ENCODE measurements at regions not wholly inside any gene's neighbourhood (a gene's known extent, or its start where the extent isn't known, plus 50 kb on each side); places are given as distances from the start of the nearest gene placed in this dataset.
"Not testable (repeated sequence)": the region's sequence is repeated elsewhere in the genome, so short reads cannot be mapped to it uniquely, and the experiment has no call there.

DNA sequence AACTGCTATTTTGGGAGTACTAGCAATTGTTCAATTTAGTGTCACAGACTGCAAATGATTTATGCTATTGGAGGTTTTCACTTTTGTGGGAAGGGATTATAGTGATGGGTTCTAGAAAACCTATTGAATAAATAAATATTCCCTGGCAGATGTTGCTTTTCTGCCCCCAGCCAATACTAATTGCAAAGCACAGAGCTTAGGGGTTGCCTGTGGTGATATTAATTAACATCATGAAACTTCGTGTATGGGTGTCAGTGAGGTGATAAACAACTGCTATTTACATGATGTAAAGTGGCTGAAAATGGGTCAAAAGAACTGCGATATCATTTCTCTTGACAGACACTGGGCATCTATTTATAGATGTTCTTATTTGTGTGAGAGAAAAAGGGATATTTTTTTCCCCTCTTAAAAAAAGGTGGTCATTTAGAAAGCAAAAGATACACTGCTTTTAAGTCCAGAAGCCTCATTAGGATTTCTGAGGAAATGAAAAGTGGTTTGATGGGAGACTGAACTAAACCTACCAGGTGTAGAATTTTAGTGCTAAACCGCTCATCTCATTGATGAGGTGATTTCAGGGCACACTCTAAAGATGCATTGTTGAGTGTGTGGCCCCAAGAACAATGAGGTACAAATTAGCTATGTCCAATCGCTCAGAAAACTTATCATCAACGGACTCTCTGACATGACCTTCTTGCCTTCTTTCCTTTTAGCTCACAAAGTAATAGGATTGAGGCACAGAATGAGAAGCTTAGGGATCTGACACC is 116.7 kb upstream of the CHST9 start:
- in situ Hi-C loops (cut with HindIII; ENCODE audit: low sequenced_read_pairs) = no loop called here

DNA sequence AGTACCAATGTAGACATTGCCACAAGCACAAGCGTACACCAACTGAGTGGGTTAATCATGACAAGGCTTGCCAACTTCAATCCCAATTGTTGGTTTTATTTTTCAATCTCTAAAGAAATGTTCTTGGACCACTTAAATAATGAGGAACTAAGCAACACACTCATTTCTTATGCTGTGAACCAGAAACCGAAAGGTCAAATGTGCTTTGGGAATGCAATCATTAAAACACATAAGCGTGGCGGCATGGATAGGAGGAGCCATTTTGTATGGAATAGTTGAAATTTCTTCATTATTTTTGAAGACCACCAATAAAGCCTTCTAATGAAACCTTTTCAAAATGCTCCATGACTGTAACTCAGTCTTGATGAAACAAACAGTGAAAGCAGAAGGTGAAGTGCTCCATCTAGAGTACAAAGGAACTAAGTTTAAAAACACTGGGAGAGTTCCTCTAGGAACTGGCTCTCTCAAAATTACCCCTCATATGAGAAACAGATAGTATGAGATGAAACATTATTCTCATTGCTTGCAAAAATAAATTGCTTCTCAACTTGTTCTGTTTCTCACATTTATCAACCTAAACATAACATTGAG is 113.2 kb upstream of the CHST9 start:
- in situ Hi-C loops (cut with HindIII; ENCODE audit: low sequenced_read_pairs) = loop anchor here (5.0 kb wide), 1 partner anchor 39 kb away; no protein-coding TSS in a partner anchor

DNA sequence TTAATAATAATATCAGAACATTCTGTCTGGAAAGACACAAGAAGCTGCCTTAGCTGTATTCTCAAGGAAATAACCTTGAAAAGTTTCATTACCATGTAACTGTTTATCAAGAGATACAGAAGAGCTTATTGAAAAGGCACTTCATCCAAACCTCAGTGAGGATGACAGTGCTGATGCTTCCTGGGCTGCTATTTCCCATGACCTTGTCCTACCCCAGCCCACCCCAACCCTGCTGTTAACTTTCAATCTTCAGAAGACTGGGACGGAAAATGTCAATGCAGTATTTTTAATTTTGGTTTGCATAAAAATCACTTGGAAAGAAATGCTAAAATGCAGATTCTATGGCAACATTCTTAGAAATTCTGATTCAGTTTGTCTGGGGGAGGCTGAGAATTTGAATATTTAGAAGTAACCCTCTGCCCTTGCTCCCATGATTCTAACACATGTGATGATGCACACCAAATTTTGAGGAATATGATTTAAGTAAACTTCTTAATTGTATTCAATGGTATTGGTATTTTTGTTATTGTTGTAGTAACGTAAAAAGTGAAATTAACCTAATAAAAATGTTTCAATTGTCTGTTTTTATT is 101.0 kb upstream of the CHST9 start:
- in situ Hi-C loops (cut with HindIII; ENCODE audit: low sequenced_read_pairs) = not testable (repeated sequence)

DNA sequence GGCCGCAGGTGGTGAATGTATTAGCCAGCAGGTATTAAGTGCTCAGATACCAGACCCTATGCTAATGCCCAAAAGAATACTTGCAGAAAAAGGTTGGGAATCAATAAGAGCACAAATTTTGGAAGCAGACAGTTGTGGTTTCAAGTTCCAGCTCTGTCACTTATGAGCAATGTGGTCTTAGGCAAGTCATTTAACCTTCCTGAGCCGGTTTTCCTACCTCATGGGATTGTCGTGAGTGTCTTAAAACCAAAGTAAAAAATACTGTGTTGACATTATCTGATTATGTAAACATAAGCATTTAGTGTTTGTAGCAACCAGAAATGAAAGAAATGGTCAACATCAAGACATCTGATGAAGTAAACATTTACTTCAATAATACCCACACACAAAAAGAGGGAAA is 93.0 kb upstream of the CHST9 start:
- in situ Hi-C loops (cut with HindIII; ENCODE audit: low sequenced_read_pairs) = no loop called here

DNA sequence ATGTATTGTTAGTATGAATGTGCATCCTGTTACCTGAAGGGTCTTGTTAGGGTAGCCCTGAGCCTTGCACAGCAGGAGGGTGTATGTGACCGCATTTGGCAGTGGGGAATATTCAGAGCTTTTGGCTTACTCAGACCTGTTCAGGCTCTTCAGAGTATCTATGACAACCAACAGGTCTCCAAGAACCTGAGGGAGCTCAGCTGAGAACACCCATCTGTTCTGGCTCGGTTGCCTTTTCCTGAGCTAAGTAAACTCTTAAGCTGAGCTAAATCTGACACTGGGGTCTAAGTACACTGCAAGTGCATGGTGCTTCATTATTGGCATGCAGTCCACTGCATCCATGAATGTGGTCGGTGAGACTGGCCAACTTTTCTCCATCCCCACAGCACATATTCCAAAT is 92.4 kb upstream of the CHST9 start:
- in situ Hi-C loops (cut with HindIII; ENCODE audit: low sequenced_read_pairs) = no loop called here

DNA sequence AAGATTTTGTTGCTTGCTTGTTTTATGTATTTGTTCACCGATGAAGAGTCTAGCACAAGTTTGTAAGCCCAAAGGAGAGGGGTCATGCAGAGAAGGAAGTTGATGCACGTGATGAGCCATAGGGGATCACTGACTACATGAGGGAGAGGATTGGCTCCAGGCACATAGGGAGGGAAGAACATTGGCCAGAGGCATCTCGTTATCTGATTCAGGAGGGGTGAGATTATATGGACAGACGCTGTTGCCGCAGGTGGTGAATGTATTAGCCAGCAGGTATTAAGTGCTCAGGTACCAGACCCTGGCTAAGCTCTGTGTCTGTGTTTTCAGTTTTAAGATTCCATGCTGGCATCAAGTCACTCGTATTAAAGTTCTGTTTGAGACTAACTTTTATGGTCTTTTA is 91.8 kb upstream of the CHST9 start:
- in situ Hi-C loops (cut with HindIII; ENCODE audit: low sequenced_read_pairs) = no loop called here

DNA sequence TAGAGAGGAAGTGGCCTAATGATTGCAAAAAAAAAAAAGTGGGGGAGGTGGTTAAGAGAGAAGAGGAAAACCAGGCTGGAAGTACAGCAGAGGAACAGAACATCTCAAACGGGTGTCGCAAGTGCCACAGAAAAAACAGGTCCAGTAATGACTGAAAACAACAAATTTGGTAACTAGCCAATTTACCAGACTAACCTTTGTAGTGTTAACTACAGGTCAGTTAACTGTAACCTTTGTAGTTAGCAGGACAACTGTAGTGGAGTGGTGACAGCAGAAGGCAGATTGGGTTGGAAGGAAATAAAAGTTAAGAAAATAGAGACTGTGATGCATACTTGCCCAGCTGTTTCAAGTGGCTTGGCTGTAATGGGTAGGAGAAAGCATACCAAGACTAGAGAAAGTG is 91.4 kb upstream of the CHST9 start:
- in situ Hi-C loops (cut with HindIII; ENCODE audit: low sequenced_read_pairs) = no loop called here

DNA sequence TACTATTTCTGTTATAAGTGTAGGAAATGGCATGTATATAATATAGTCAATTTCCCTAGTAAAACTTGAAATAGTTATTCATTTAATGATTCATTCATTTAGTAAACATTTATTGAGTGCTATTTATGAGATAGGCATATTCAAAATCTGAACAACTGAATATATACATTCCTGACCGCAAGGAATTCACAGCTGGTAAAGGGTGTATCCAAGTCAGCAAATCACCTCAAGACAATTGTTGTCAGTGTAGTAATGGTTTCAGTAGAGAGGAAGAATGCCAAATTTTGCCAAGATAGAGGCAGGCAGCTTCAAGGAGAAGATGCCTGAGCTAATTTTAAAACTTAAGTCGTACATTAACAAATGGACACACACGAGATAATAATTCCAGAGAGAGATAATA is 89.8 kb upstream of the CHST9 start:
- in situ Hi-C loops (cut with HindIII; ENCODE audit: low sequenced_read_pairs) = no loop called here

DNA sequence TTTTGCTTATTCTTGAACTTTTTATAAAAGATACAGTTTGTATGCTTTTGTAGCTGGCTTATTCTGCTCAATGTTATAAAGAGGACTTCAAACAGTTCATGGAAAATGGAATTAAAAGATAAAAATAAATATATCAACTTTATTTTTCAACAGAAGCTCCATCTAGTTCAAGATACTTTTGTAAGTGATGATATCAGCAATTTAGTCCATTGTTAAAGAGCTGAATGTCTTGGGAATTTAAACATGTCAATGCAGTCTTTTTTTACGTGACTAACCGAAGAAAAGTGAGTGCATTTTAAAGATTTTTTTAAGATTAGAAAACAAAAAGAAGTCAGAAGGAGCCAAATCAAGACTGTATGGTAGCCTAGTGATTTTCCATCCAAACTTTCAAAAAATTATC is 85.4 kb upstream of the CHST9 start:
- in situ Hi-C loops (cut with HindIII; ENCODE audit: low sequenced_read_pairs) = no loop called here

DNA sequence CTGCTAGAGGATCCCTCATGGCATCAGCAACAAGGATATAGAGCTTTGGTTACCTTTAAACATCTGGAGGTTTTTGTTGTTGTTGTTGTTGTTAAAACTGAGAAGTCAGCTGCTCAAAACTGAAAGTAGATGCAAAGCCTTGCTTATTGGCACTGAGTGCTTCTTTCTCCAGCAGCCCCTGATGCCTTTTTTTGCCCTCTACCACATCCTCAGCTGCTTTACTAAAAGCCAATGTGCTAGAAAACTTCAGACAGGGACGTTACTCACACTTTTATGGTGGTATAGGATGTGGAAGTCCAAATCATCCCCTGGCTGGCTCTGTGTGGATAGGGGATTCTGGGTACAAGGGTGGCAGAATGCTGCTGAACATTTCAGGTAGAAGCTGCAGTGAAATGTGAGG is 78.3 kb upstream of the CHST9 start:
- in situ Hi-C loops (cut with HindIII; ENCODE audit: low sequenced_read_pairs) = no loop called here

DNA sequence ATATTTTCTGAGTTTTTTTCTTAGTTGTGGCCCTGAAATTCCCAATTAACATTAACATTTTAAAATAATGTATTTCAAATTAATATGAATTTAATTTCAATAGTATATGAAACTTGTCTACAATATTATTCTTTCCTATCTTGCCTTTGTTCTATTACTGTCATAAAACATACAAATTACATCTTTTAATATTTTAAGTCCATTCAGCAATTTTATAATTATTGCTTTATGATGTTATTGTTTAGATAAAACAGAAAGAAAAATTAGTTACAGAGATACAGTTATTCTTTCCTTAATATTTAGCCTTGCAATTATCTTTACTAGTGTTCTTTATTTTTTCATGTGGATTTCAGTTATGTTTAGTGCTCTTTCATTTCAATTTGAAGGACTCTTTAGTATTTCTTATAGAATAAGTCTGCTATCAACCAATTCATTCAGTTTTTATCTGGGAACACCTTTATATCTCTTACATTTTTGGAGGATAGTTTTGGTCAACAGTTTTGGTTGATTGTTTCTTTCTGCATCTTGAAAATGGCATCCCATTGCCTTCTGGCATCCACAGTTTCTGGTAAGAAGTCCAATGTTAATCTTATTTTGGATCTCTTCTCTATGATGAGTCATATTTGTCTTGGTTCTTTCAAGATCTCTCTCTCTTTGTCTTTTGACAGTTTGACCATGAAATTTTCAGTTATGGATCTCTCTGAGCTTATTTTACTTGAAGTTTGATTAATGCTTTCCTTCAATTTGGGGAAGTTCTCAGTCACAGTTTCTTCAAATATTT is 76.9 kb upstream of the CHST9 start:
- in situ Hi-C loops (cut with HindIII; ENCODE audit: low sequenced_read_pairs) = no loop called here

DNA sequence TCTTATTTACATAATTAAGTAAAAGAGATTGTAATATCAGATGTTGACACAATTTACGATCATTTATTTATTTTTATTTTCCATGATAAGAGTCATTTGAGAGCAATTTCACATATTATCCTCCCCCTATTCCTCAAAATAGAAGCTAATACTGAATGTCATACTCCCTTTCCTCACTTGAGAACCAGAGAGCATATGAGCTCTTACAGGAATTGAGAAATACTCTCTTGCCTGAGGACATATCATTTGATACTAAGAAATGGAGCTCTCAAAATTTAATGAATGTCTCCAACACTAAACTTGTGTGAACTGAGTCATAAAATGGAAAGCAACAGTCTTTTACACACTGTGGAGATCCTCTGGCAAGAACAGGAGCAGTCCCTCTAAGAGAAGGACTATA is 68.5 kb upstream of the CHST9 start:
- in situ Hi-C loops (cut with HindIII; ENCODE audit: low sequenced_read_pairs) = no loop called here

DNA sequence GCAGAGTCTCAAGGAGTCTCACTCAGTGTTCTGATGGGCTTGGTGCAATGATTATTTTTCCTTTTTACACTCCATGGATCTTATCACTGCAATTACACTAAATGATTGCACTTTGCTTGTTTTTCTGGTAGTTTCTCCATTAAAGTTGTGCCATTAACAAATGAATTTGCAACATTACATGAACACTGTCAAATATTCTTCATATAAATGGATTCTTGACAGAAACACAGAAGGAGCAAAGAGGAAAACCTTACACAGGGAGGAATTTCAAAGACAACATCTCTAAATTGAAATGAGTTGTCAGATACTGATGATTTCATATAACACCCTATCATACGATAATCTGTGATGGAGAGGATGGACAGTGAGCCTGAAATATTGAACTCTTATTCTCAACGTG is 65.4 kb upstream of the CHST9 start:
- in situ Hi-C loops (cut with HindIII; ENCODE audit: low sequenced_read_pairs) = no loop called here

DNA sequence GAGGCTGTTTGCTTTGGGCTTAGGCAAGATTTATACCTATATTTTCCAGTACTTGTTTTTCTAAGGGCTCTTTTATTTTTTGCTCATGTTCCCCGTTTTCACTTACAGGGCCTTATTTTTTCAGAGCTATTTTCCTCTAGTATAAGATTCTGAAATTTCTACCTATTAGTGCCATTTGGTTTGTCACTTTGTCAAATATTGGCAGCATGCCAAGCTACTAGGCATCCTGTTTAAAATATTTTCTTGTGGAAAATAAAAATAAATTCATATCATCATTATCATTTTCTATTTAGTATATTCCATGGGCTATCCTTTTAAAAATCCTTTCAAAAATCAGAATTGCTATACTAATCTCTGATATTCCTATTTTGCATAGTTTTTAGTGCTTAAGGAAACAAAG is 64.8 kb upstream of the CHST9 start:
- in situ Hi-C loops (cut with HindIII; ENCODE audit: low sequenced_read_pairs) = no loop called here

DNA sequence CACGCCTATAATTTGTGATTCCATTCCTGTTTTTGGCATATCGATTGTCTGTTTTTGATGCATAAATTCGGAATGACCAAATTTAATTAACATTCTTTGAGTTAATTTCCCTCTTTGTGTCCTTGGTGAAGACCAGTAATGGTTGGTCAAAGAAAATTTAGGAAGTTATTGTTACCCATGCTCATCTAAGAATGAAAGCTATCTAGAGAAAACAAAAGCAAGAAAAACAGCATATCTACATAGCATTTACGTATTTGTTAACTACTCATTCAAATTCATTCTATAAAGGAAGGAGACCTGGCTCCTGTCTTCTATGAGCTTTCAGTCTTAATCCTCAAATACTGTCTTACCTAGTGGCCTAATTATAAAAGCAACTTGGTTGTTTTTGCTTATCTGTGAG is 59.2 kb upstream of the CHST9 start:
- in situ Hi-C loops (cut with HindIII; ENCODE audit: low sequenced_read_pairs) = no loop called here

DNA sequence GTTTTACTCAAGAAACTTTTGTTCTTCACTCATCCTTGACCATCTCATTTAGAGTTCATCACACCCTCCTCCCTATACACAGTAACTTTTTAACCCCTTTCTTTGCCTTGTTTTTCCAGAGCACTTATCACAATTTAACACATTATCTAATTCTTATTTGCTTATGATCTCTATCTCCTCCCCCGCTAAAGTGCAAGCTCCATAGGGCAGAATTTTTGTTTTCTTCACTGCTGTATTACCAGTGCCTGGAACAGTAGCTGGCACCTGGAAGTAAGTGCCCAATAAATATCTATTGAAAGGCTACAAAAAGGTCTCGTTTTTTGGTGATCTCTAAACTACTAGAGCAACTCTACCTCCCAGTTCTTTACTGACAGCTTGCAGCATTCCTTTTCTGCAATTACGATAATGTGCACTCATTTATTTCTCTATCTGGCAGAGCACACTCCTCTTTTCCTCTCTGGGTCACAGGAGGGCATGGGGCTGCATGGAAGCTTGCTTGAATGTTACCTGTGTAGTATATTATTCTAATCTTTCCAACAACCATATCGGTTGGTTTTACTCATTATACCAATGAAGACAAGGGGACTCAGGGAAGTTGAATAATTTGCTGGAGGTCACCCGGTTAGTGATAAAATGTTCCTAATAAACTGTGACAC is 57.4 kb upstream of the CHST9 start:
- in situ Hi-C loops (cut with HindIII; ENCODE audit: low sequenced_read_pairs) = no loop called here

DNA sequence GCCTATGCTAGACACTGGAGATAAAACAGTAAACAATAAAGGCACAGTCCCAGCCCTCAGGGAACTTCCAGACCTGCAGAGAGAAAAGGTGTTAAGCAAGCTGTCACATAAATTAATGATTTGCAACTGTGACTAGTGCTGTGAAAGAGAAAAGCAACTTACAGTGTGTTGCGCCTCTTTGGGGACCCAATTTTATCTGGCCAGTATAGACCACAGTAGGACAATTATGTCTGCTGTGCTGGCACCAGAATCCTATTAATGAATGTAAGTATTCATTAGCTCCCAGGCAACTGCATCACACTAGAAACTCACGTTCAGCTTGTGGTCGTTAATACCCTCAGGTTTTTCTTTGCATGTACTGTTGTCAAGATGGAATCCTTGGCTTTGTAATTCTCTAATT is 55.3 kb upstream of the CHST9 start:
- in situ Hi-C loops (cut with HindIII; ENCODE audit: low sequenced_read_pairs) = no loop called here

DNA sequence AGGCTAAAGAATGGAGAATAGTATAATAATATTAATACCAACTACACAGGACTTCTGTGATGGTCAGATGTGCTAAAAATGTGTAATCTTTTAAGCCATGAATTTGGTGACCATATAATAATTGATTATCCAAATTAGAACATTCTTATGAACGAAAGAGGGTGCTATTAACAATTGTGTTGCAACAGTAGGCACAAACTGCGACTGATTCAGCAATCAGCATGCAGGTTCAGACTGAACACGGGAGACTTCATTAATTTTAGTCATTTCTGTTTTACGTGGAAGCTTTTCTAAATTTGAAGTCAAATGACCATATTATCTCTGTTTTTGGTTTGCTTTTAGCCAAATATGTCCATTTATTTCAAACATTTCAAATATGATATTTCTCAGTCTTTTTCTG is 54.6 kb upstream of the CHST9 start:
- in situ Hi-C loops (cut with HindIII; ENCODE audit: low sequenced_read_pairs) = no loop called here

DNA sequence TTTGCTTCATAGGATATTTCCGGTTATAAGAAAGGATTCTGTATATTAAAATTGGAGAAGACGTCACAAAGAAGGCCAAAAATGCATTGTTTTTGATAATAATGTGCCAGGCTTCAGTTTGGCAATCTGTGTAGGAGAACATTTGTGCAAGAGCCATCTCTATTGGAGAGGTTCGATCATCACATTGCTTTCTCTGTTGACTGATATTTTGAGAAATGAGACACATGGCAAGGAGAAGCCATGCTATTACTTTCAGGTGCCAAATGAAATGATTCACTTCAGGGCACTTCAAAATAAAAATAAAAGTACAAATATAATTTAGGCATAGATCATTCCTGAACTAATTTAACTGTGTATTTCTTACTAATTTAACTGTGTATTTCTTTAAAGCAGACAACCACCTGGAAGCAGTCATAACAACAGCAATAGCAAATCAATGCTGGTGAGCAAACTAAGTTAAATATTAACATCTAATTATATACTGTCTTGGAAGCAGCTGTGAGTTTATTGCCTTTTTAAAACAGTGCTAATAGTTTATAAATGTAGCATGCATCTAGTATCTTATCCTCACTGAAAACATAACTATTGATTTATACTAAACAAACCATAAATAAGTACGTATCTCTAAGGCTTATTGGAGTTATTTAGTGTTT is 50.2 kb upstream of the CHST9 start:
- in situ Hi-C loops (cut with HindIII; ENCODE audit: low sequenced_read_pairs) = no loop called here

Data from endothelial cell of hepatic sinusoid (primary cell).